Esophagus squamous epithelium (tissue), 5 donors: ENCODE measurements at regions not wholly inside any gene's neighbourhood (a gene's known extent, or its start where the extent isn't known, plus 50 kb on each side); places are given as distances from the start of the nearest gene placed in this dataset.

Source experiments
- DNase-seq: peaks from one replicate; lab custom pipeline; 2025; lab: John Stamatoyannopoulos, UW
- H3K27ac ChIP-seq, 4 donors: fragments of 200-600 bp; sonication (generic); one replicate each; pipeline ENCODE4 v1.5.1; 2016 to 2019; ENCODE audit warnings: mild to moderate bottlenecking in 1 of 4
- H3K27me3 ChIP-seq, 4 donors: fragments of 200-600 bp; sonication (generic); 1 replicate in 3 of 4; 2 replicates in 1 of 4; pipeline versions ENCODE4 v1.5.1 to v1.6.0; 2017 to 2021; ENCODE audit warnings: antibody characterized with exemption in 1 of 4
- H3K36me3 ChIP-seq, 3 donors: fragments of 200-600 bp; sonication (generic); one replicate each; pipeline ENCODE4 v1.5.1; 2016 to 2019
- H3K4me1 ChIP-seq, 3 donors: fragments of 200-600 bp; sonication (generic); one replicate each; pipeline ENCODE4 v1.5.1; 2017 to 2019
- H3K4me3 ChIP-seq, 4 donors: fragments of 200-600 bp; sonication (generic); 1 replicate in 3 of 4; 2 replicates in 1 of 4; pipeline ENCODE4 v1.5.1; 2016 to 2019; ENCODE audit warnings: mild to moderate bottlenecking in 2 of 4, moderate library complexity in 1 of 4
- H3K9me3 ChIP-seq, 3 donors: fragments of 200-600 bp; sonication (generic); one replicate each; pipeline ENCODE4 v1.5.1; 2016 to 2019
- POLR2A ChIP-seq, 4 donors: fragments of 450-650 bp; IDR thresholded peaks; one replicate each; pipeline ENCODE4 v1.6.1; 2017; ENCODE audit warnings: antibody characterized with exemption in 4 of 4, mild to moderate bottlenecking in 4 of 4, moderate library complexity in 3 of 4
- WGBS, 2 donors: methylation state at CpG; one replicate each; pipeline ENCODE4 v1.1.5; 2018; 5-methylcytosine and 5-hydroxymethylcytosine counted together
- intact Hi-C: fragments of 100-400 bp; cut with DNase I; formaldehyde crosslinking; loops from one replicate; pipeline ENCODE4 v1.15.0; 2022
- TF ChIP-seq, protein P1 (sequence below), 6 experiments: fragments of 450-650 bp in 4 of 6; fragments of 200-600 bp in 2 of 6; sonication (generic) in 2 of 6; IDR thresholded peaks; one replicate each; pipeline ENCODE4 v1.5.1; 2016 to 2019; ENCODE audit warnings: antibody characterized with exemption in 6 of 6, mild to moderate bottlenecking in 4 of 6, moderate library complexity in 4 of 6
- donor health status: DM: yes; HTN: yes; CAD: no.

DNA sequence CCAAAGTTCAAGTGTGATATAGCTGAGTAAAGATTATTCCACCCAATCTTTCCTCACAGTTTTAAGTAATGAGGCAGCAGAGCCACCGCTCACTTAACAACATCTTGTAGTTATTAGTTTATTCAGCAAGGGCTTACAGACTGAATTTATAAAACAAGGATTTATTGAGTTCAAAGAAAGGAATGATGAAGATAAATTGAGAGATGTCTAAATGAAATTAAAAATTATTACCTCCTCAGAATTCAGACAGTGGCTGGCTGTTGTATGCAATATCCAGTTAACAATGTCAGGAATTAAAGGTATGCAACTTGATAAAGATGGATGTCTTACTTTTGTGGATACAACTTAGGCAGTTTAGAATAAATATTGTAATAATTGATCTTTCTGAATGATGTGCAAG, 927.3 kb upstream of the CDH2 start:
- no peak for DNase-seq
- H3K36me3 ChIP-seq = no peaks in the 10 kb centered on the region
- no peaks in the 10 kb centered on the region for H3K4me1 ChIP-seq
- no peak overlapping the region for H3K27ac ChIP-seq
- H3K4me3 ChIP-seq = no peak overlapping the region
- intact Hi-C loops = no loop called here
- H3K27me3 ChIP-seq = no peaks in the 10 kb centered on the region
- H3K9me3 ChIP-seq = no peaks in the 10 kb centered on the region
- TF ChIP-seq, protein P1, sequence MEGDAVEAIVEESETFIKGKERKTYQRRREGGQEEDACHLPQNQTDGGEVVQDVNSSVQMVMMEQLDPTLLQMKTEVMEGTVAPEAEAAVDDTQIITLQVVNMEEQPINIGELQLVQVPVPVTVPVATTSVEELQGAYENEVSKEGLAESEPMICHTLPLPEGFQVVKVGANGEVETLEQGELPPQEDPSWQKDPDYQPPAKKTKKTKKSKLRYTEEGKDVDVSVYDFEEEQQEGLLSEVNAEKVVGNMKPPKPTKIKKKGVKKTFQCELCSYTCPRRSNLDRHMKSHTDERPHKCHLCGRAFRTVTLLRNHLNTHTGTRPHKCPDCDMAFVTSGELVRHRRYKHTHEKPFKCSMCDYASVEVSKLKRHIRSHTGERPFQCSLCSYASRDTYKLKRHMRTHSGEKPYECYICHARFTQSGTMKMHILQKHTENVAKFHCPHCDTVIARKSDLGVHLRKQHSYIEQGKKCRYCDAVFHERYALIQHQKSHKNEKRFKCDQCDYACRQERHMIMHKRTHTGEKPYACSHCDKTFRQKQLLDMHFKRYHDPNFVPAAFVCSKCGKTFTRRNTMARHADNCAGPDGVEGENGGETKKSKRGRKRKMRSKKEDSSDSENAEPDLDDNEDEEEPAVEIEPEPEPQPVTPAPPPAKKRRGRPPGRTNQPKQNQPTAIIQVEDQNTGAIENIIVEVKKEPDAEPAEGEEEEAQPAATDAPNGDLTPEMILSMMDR (IDR thresholded peaks at IDR 0.05) = no peak
- TF ChIP-seq POLR2A (IDR thresholded peaks at IDR 0.05) = no peak
- WGBS, 2 donors = 46 to 50% methylated on average over 1 of the region's 1 CpG

DNA sequence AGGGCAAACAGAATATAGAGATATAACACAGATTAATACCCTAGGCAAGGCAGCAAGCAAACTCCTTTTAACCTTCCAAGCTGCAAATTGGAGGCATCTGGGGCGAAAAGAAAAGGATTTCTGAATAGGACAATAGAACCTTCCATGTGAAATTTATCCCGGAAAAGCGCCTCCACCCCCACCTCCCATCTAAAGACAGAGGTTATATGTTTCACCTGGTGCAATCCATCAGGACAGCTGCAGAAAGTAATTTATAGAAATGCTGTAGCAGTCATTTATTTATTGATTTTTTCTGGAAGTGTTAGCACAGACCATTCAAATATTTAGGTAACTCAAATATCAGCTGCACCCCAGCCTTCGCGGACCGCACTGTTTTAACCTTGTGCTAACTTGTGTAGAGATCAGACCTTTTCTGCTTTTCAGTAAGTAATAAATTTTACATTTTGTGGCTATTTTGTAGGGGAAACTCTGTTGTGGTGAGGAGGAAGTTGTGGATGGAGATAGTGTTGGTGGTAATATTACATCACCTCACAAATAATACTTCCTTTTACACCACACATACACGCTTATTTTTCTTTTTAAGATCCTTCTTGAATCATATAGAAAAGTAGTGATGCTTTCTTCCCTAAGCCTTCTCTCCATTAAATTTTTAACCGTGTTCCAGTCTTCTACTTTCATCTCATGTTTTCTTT, 919.3 kb upstream of the CDH2 start:
- WGBS, 2 donors = 37 to 44% methylated on average over 8 of the region's 8 CpGs
- no peak for DNase-seq
- TF ChIP-seq, protein P1 (IDR thresholded peaks at IDR 0.05) = no peak
- no peak for TF ChIP-seq POLR2A (IDR thresholded peaks at IDR 0.05)
- no peaks in the 10 kb centered on the region for H3K9me3 ChIP-seq
- no peaks in the 10 kb centered on the region for H3K27me3 ChIP-seq
- intact Hi-C loops = no loop called here
- no peaks in the 10 kb centered on the region for H3K36me3 ChIP-seq
- H3K27ac ChIP-seq = no peak overlapping the region
- no peaks in the 10 kb centered on the region for H3K4me1 ChIP-seq
- H3K4me3 ChIP-seq = no peak overlapping the region

DNA sequence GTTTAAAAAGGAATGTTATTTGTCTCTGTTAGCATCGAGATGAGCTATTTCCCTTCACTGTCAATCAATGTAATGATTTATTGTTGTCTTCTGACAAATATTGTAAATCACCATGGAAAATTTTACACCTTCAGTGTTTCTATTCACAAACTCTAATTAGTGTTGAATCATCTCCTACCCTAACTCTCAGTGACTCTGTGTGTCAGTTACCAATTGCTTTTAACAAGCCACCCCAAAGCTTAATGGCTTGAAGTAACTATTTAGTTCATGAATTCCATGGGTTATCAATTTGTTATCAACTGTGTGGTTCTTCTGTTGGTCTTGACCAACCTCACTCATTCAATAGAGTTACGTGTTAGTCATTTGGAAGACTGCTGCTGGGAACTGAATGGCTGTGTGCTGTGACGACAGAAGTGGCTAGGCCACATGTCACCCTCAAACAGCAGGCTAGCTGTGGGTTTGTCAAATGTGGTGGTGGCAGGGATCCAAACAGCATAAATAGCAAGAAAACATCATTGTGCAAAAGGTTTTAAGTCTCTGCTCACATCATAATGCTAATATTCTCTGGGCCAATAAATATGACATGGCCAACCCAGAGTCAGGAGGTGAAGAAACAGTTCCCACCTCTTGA, 910.8 kb upstream of the CDH2 start:
- intact Hi-C loops = no loop called here
- H3K4me1 ChIP-seq = peaks cover 0 to 4% (median 0%) of the 10 kb centered on the region in 3 donors
- no peak for TF ChIP-seq POLR2A (IDR thresholded peaks at IDR 0.05)
- TF ChIP-seq, protein P1 (IDR thresholded peaks at IDR 0.05) = no peak
- no peaks in the 10 kb centered on the region for H3K9me3 ChIP-seq
- WGBS, 2 donors = 63 to 77% methylated on average over 3 of the region's 3 CpGs
- H3K27ac ChIP-seq = no peak overlapping the region
- DNase-seq = no peak
- H3K4me3 ChIP-seq = no peak overlapping the region
- no peaks in the 10 kb centered on the region for H3K27me3 ChIP-seq
- no peaks in the 10 kb centered on the region for H3K36me3 ChIP-seq

DNA sequence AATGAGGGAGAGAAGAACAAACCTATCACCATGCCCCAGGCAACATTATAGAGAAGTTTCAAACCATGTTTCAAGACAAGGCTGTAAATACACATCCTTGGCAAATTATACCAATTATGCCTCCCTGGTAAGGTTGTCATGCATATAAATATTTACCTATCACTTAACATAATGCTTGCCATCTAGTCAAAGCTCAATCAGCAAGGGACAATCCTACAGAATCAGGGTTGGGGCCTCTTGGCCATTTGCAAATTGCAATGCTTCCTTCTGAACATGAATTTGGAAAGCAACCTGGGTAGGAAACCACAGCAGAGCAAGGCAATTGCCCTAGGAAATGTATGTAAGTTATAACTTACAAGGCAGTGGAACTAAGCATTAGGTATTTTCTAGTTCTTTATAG, 907.2 kb upstream of the CDH2 start:
- H3K36me3 ChIP-seq = no peaks in the 10 kb centered on the region
- H3K27me3 ChIP-seq = no peaks in the 10 kb centered on the region
- DNase-seq = no peak
- H3K9me3 ChIP-seq = no peaks in the 10 kb centered on the region
- TF ChIP-seq, protein P1 (IDR thresholded peaks at IDR 0.05) = no peak
- TF ChIP-seq POLR2A (IDR thresholded peaks at IDR 0.05) = no peak
- peaks cover 0 to 4% (median 0%) of the 10 kb centered on the region in 3 donors for H3K4me1 ChIP-seq
- intact Hi-C loops = no loop called here
- H3K27ac ChIP-seq = no peak overlapping the region
- no peak overlapping the region for H3K4me3 ChIP-seq

DNA sequence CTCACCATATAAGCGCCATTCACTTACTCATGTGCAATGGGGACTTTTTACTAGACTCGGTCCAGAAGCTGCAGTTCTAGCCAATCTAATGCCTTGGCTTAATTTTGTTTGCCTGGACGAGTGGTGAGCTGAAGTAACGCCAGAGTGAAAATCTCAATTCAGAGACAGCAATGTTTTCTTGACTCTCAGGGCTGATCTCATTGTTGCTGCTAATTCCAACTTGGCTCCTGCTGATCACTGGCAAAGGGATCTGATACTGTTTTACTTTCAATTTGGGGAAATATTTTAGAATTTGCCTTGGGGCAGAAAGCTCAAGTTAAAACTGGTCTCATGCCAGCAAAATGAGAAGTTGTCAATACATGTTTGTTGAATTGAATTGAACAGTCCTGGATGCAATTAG, 906.6 kb upstream of the CDH2 start:
- Histone ChIP-seq H3K4me1 (peaks cover 0 to 4% (median 0%) of the 10 kb centered on the region in 3 donors), H3K27ac (no peak overlapping the region), H3K27me3 (no peaks in the 10 kb centered on the region), H3K4me3 (no peak overlapping the region), H3K9me3 (no peaks in the 10 kb centered on the region), H3K36me3 (no peaks in the 10 kb centered on the region)
- intact Hi-C loops = no loop called here
- TF ChIP-seq, protein P1 (IDR thresholded peaks at IDR 0.05) = no peak
- TF ChIP-seq POLR2A (IDR thresholded peaks at IDR 0.05) = no peak
- 29 to 48% methylated on average over 4 of the region's 4 CpGs for WGBS, 2 donors
- DNase-seq = no peak
